ENCODE measurements at regions not wholly inside any gene's neighbourhood (a gene's known extent, or its start where the extent isn't known, plus 50 kb on each side); places are given as distances from the start of the nearest gene placed in this dataset.

DNA sequence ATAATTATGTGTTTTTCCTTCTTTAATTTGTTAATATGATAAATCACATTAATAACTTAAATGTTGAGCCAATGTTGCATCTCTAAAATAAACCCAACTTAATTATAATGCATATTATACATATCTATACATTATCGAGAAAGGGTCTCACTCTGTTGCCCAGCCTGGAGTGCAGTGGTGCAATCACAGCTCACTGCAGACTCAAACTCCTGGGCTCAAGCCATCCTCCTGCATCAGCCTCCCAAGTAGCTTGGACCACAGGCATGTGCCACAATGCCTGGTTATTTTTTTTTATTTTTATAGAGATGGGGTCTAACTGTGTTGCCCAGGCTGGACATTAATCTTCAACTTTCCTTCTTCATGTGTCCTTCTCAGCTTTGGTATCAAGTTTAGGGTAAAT, 98.9 kb downstream of the INHBA start:
- no peak for TF ChIP-seq POLR2A (IDR thresholded peaks at IDR 0.05)
- TF ChIP-seq, protein P1, sequence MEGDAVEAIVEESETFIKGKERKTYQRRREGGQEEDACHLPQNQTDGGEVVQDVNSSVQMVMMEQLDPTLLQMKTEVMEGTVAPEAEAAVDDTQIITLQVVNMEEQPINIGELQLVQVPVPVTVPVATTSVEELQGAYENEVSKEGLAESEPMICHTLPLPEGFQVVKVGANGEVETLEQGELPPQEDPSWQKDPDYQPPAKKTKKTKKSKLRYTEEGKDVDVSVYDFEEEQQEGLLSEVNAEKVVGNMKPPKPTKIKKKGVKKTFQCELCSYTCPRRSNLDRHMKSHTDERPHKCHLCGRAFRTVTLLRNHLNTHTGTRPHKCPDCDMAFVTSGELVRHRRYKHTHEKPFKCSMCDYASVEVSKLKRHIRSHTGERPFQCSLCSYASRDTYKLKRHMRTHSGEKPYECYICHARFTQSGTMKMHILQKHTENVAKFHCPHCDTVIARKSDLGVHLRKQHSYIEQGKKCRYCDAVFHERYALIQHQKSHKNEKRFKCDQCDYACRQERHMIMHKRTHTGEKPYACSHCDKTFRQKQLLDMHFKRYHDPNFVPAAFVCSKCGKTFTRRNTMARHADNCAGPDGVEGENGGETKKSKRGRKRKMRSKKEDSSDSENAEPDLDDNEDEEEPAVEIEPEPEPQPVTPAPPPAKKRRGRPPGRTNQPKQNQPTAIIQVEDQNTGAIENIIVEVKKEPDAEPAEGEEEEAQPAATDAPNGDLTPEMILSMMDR (IDR thresholded peaks at IDR 0.05), result no peak
- TF ChIP-seq POLR2AphosphoS5 (IDR thresholded peaks at IDR 0.05), result no peak
